ENCODE measurements at regions not wholly inside any gene's neighbourhood (a gene's known extent, or its start where the extent isn't known, plus 50 kb on each side); places are given as distances from the start of the nearest gene placed in this dataset.
"Not testable (repeated sequence)": the region's sequence is repeated elsewhere in the genome, so short reads cannot be mapped to it uniquely, and the experiment has no call there.

GRCh38 chr5:56421246-56422075 is 188.3 kb upstream of the ANKRD55 start:
- DNase-seq (ENCODE audit: low read depth in 2 of 2): no peak

- no peak for DNase-seq (ENCODE audit: low read depth in 2 of 2)
Observed at GRCh38 chr5:56420323-56420722, 187.2 kb upstream of the ANKRD55 start.

- DNase-seq (ENCODE audit: low read depth in 2 of 2): no peak
Observed at GRCh38 chr5:56419667-56420066, 186.5 kb upstream of the ANKRD55 start.

GRCh38 chr5:56415356-56415765 is 182.2 kb upstream of the ANKRD55 start:
- no peak for DNase-seq (ENCODE audit: low read depth in 2 of 2)

- DNase-seq (ENCODE audit: low read depth in 2 of 2): no peak
Observed at GRCh38 chr5:56414066-56414465, 180.9 kb upstream of the ANKRD55 start.

- DNase-seq (ENCODE audit: low read depth in 2 of 2): no peak
Observed at GRCh38 chr5:56413546-56413945, 180.4 kb upstream of the ANKRD55 start.

- DNase-seq (ENCODE audit: low read depth in 2 of 2): no peak
Observed at GRCh38 chr5:56412601-56413379, 179.7 kb upstream of the ANKRD55 start.

GRCh38 chr5:56410696-56411095 is 177.6 kb upstream of the ANKRD55 start:
- no peak for DNase-seq (ENCODE audit: low read depth in 2 of 2)

GRCh38 chr5:56409331-56410190 is 176.4 kb upstream of the ANKRD55 start:
- no peak for DNase-seq (ENCODE audit: low read depth in 2 of 2)

GRCh38 chr5:56406838-56407237 is 173.7 kb upstream of the ANKRD55 start:
- DNase-seq (ENCODE audit: low read depth in 2 of 2): no peak

- DNase-seq (ENCODE audit: low read depth in 2 of 2): no peak
Observed at GRCh38 chr5:56406221-56406620, 173.1 kb upstream of the ANKRD55 start.

GRCh38 chr5:56405116-56405908 is 172.2 kb upstream of the ANKRD55 start:
- DNase-seq (ENCODE audit: low read depth in 2 of 2): no peak

GRCh38 chr5:56402266-56403220 is 169.4 kb upstream of the ANKRD55 start:
- DNase-seq (ENCODE audit: low read depth in 2 of 2): no peak

- DNase-seq (ENCODE audit: low read depth in 2 of 2): not testable (repeated sequence)
Observed at GRCh38 chr5:56397796-56398195, 164.7 kb upstream of the ANKRD55 start.

- no peak for DNase-seq (ENCODE audit: low read depth in 2 of 2)
Observed at GRCh38 chr5:56396634-56397033, 163.5 kb upstream of the ANKRD55 start.

- no peak for DNase-seq (ENCODE audit: low read depth in 2 of 2)
Observed at GRCh38 chr5:56389261-56389660, 156.1 kb upstream of the ANKRD55 start.

- no peak for DNase-seq (ENCODE audit: low read depth in 2 of 2)
Observed at GRCh38 chr5:56388229-56388985, 155.3 kb upstream of the ANKRD55 start.

GRCh38 chr5:56386046-56386445 is 152.9 kb upstream of the ANKRD55 start:
- DNase-seq (ENCODE audit: low read depth in 2 of 2): no peak

GRCh38 chr5:56384186-56384585 is 151.1 kb upstream of the ANKRD55 start:
- DNase-seq (ENCODE audit: low read depth in 2 of 2): no peak
